ENCODE measurements at regions not wholly inside any gene's neighbourhood (a gene's known extent, or its start where the extent isn't known, plus 50 kb on each side); places are given as distances from the start of the nearest gene placed in this dataset.

- Histone ChIP-seq H3K36me3 (ENCODE audit: control insufficient read depth, insufficient read depth, low read length) (no peaks in the 10 kb centered on the region), H3K4me3 (replicated peaks; ENCODE audit: low read depth, low read length) (no peak overlapping the region), H3K27me3 (replicated peaks; ENCODE audit: control insufficient read depth, insufficient read depth, low read length) (no peaks in the 10 kb centered on the region)
- DNase-seq (ENCODE audit: extremely low read depth, insufficient read length) = no peak
- TF ChIP-seq, protein P1, sequence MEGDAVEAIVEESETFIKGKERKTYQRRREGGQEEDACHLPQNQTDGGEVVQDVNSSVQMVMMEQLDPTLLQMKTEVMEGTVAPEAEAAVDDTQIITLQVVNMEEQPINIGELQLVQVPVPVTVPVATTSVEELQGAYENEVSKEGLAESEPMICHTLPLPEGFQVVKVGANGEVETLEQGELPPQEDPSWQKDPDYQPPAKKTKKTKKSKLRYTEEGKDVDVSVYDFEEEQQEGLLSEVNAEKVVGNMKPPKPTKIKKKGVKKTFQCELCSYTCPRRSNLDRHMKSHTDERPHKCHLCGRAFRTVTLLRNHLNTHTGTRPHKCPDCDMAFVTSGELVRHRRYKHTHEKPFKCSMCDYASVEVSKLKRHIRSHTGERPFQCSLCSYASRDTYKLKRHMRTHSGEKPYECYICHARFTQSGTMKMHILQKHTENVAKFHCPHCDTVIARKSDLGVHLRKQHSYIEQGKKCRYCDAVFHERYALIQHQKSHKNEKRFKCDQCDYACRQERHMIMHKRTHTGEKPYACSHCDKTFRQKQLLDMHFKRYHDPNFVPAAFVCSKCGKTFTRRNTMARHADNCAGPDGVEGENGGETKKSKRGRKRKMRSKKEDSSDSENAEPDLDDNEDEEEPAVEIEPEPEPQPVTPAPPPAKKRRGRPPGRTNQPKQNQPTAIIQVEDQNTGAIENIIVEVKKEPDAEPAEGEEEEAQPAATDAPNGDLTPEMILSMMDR (IDR thresholded peaks at IDR 0.05; ENCODE audit: insufficient read depth, low read length, poor library complexity, severe bottlenecking) = no peak
Measured at GRCh38 chr9:13597004-13597403, 317.5 kb upstream of the MPDZ start.

GRCh38 chr9:13596383-13596970 is 317.0 kb upstream of the MPDZ start:
- TF ChIP-seq, protein P1 (IDR thresholded peaks at IDR 0.05; ENCODE audit: insufficient read depth, low read length, poor library complexity, severe bottlenecking) = no peak
- DNase-seq (ENCODE audit: extremely low read depth, insufficient read length) = no peak
- Histone ChIP-seq H3K4me3 (replicated peaks; ENCODE audit: low read depth, low read length) (no peak overlapping the region), H3K27me3 (replicated peaks; ENCODE audit: control insufficient read depth, insufficient read depth, low read length) (no peaks in the 10 kb centered on the region), H3K36me3 (ENCODE audit: control insufficient read depth, insufficient read depth, low read length) (no peaks in the 10 kb centered on the region)

DNA sequence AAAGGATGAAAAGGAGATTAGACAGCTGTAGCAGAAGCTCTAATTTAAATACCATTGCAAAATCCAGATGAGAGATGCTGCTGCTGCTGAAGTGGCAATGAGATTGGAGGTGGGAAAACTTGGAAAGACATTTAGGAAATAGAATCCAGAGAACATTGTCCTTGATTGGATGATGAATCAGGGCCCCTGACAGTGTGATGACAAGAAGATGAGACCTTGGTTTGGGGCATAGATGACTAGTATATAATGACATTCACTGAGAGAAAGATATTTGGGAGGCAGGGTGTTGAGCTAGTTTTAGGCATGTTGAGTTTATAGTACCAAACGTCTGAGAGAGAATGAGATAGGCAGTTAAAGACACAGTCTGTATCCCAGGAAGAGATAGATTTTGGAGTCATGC is 311.5 kb upstream of the MPDZ start:
- TF ChIP-seq, protein P1 (IDR thresholded peaks at IDR 0.05; ENCODE audit: insufficient read depth, low read length, poor library complexity, severe bottlenecking) = no peak
- H3K36me3 ChIP-seq (ENCODE audit: control insufficient read depth, insufficient read depth, low read length) = no peaks in the 10 kb centered on the region
- DNase-seq (ENCODE audit: extremely low read depth, insufficient read length) = no peak
- no peaks in the 10 kb centered on the region for H3K27me3 ChIP-seq (replicated peaks; ENCODE audit: control insufficient read depth, insufficient read depth, low read length)
- no peak overlapping the region for H3K4me3 ChIP-seq (replicated peaks; ENCODE audit: low read depth, low read length)

GRCh38 chr9:13589034-13589737 is 309.7 kb upstream of the MPDZ start:
- no peaks in the 10 kb centered on the region for H3K27me3 ChIP-seq (replicated peaks; ENCODE audit: control insufficient read depth, insufficient read depth, low read length)
- H3K4me3 ChIP-seq (replicated peaks; ENCODE audit: low read depth, low read length) = no peak overlapping the region
- H3K36me3 ChIP-seq (ENCODE audit: control insufficient read depth, insufficient read depth, low read length) = no peaks in the 10 kb centered on the region
- DNase-seq (ENCODE audit: extremely low read depth, insufficient read length) = no peak
- TF ChIP-seq, protein P1 (IDR thresholded peaks at IDR 0.05; ENCODE audit: insufficient read depth, low read length, poor library complexity, severe bottlenecking) = no peak

GRCh38 chr9:13588151-13589033 is 308.9 kb upstream of the MPDZ start:
- no peak for DNase-seq (ENCODE audit: extremely low read depth, insufficient read length)
- Histone ChIP-seq H3K36me3 (ENCODE audit: control insufficient read depth, insufficient read depth, low read length) (no peaks in the 10 kb centered on the region), H3K27me3 (replicated peaks; ENCODE audit: control insufficient read depth, insufficient read depth, low read length) (no peaks in the 10 kb centered on the region), H3K4me3 (replicated peaks; ENCODE audit: low read depth, low read length) (no peak overlapping the region)
- TF ChIP-seq, protein P1 (IDR thresholded peaks at IDR 0.05; ENCODE audit: insufficient read depth, low read length, poor library complexity, severe bottlenecking) = no peak
